ENCODE measurements at regions not wholly inside any gene's neighbourhood (a gene's known extent, or its start where the extent isn't known, plus 50 kb on each side); places are given as distances from the start of the nearest gene placed in this dataset.
"Not testable (repeated sequence)": the region's sequence is repeated elsewhere in the genome, so short reads cannot be mapped to it uniquely, and the experiment has no call there.

DNA sequence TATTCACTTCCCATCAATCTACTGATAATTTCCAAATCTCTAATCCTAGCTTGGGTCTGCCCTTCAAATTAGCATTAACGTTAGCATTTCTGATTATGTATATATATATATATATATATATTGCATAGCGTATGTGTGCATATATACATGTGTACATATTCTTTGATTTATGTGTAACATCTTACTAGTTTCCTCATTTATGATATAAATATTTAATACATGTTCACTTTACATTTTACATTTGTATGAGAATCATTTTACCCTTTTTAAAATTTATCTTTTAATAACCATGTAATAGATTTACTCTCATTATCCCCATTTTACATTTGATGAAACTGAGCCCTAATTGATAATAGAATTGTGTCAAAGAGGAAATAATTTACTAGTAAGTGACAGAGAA lies 164.7 kb downstream of the ZNF648 start:
- no peaks in the 10 kb centered on the region for H3K36me3 Mint-ChIP-seq (ENCODE audit: insufficient read depth)

GRCh38 chr1:181894439-181894859 lies 167.1 kb downstream of the ZNF648 start:
- DNase-seq (ENCODE audit: low spot score in 2 of 2) (no peak), ATAC-seq (replicated peaks; ENCODE audit: extremely low read depth, poor library complexity, severe bottlenecking) (no peak)
- H3K4me1 Mint-ChIP-seq = no peaks in the 10 kb centered on the region
- H3K9me3 Mint-ChIP-seq = no peaks in the 10 kb centered on the region
- no peak overlapping the region for H3K4me3 Mint-ChIP-seq
- H3K36me3 Mint-ChIP-seq (ENCODE audit: insufficient read depth) = no peaks in the 10 kb centered on the region
- no peak overlapping the region for H3K27ac Mint-ChIP-seq (ENCODE audit: low read depth)
- peaks cover 9% of the 10 kb centered on the region for H3K27me3 Mint-ChIP-seq

More for the DNA sequence above, 164.7 kb downstream of the ZNF648 start:
- Mint-ChIP-seq H3K27me3 (peaks cover 9% of the 10 kb centered on the region), H3K4me3 (no peak overlapping the region), H3K4me1 (no peaks in the 10 kb centered on the region), H3K9me3 (no peaks in the 10 kb centered on the region), H3K27ac (ENCODE audit: low read depth) (no peak overlapping the region)
- no peak for DNase-seq (ENCODE audit: low spot score in 2 of 2)
- ATAC-seq (replicated peaks; ENCODE audit: extremely low read depth, poor library complexity, severe bottlenecking) = no peak

GRCh38 chr1:181893937-181894336 lies 167.6 kb downstream of the ZNF648 start:
- no peak for DNase-seq (ENCODE audit: low spot score in 2 of 2)
- Mint-ChIP-seq H3K36me3 (ENCODE audit: insufficient read depth) (no peaks in the 10 kb centered on the region), H3K27ac (ENCODE audit: low read depth) (no peak overlapping the region), H3K9me3 (no peaks in the 10 kb centered on the region), H3K4me3 (no peak overlapping the region), H3K27me3 (peaks cover 9% of the 10 kb centered on the region), H3K4me1 (no peaks in the 10 kb centered on the region)
- no peak for ATAC-seq (replicated peaks; ENCODE audit: extremely low read depth, poor library complexity, severe bottlenecking)

DNA sequence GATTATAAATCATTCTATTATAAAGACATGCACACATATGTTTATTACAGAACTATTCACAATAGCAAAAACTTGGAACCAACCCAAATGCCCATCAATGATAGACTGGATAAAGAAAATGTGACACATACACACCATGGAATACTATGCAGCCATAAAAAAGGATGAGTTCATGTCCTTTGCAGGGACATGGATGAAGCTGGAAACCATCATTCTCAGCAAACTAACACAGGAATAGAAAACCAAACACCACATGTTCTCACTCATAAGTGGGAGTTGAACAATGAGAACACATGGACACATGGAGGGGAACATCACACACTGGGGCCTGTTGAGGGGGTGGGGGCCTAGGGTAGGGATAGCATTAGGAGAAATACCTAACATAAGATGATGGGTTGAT lies 168.4 kb downstream of the ZNF648 start:
- H3K27me3 Mint-ChIP-seq; H3K4me3 Mint-ChIP-seq; ATAC-seq (replicated peaks; ENCODE audit: extremely low read depth, poor library complexity, severe bottlenecking); H3K4me1 Mint-ChIP-seq; H3K9me3 Mint-ChIP-seq; H3K27ac Mint-ChIP-seq (ENCODE audit: low read depth); H3K36me3 Mint-ChIP-seq (ENCODE audit: insufficient read depth); DNase-seq (ENCODE audit: low spot score in 2 of 2): not testable (repeated sequence)

GRCh38 chr1:181872562-181872961 lies 188.9 kb downstream of the ZNF648 start:
- Mint-ChIP-seq H3K9me3 (peaks cover 18% of the 10 kb centered on the region), H3K27ac (ENCODE audit: low read depth) (no peak overlapping the region), H3K4me3 (no peak overlapping the region), H3K4me1 (no peaks in the 10 kb centered on the region), H3K27me3 (peaks cover 69% of the 10 kb centered on the region), H3K36me3 (ENCODE audit: insufficient read depth) (no peaks in the 10 kb centered on the region)
- ATAC-seq (replicated peaks; ENCODE audit: extremely low read depth, poor library complexity, severe bottlenecking) (no peak), DNase-seq (ENCODE audit: low spot score in 2 of 2) (no peak)

GRCh38 chr1:181863736-181864135 lies 197.8 kb downstream of the ZNF648 start:
- no peak for ATAC-seq (replicated peaks; ENCODE audit: extremely low read depth, poor library complexity, severe bottlenecking)
- no peak overlapping the region for H3K27ac Mint-ChIP-seq (ENCODE audit: low read depth)
- no peak overlapping the region for H3K4me3 Mint-ChIP-seq
- H3K27me3 Mint-ChIP-seq = peaks cover 15% of the 10 kb centered on the region
- no peaks in the 10 kb centered on the region for H3K4me1 Mint-ChIP-seq
- peaks cover 6% of the 10 kb centered on the region for H3K9me3 Mint-ChIP-seq
- no peak for DNase-seq (ENCODE audit: low spot score in 2 of 2)
- no peaks in the 10 kb centered on the region for H3K36me3 Mint-ChIP-seq (ENCODE audit: insufficient read depth)

DNA sequence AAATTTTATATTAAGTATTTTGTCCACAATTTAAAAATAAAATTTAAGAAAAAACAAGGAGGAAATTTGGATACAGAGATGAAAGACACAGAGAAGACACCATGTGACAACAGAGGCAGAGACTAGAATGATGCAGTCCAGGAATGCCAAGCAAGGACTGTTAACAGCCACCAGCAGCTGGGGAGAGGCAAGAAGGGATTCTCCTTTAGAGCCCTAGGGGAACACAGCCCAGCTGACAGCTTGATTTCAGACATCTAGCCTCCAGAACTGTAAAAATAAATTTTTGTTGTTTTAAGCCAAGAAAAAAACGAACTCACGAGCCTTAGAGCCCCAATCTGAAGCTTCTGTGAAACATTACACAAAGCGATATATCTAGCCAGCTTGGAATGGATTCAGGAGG lies 198.5 kb downstream of the ZNF648 start:
- ATAC-seq (replicated peaks; ENCODE audit: extremely low read depth, poor library complexity, severe bottlenecking) (no peak), DNase-seq (ENCODE audit: low spot score in 2 of 2) (no peak)
- no peaks in the 10 kb centered on the region for H3K36me3 Mint-ChIP-seq (ENCODE audit: insufficient read depth)
- H3K27ac Mint-ChIP-seq (ENCODE audit: low read depth) = no peak overlapping the region
- H3K27me3 Mint-ChIP-seq = peaks cover 15% of the 10 kb centered on the region
- H3K4me1 Mint-ChIP-seq = no peaks in the 10 kb centered on the region
- H3K9me3 Mint-ChIP-seq = peaks cover 6% of the 10 kb centered on the region
- H3K4me3 Mint-ChIP-seq = no peak overlapping the region

DNA sequence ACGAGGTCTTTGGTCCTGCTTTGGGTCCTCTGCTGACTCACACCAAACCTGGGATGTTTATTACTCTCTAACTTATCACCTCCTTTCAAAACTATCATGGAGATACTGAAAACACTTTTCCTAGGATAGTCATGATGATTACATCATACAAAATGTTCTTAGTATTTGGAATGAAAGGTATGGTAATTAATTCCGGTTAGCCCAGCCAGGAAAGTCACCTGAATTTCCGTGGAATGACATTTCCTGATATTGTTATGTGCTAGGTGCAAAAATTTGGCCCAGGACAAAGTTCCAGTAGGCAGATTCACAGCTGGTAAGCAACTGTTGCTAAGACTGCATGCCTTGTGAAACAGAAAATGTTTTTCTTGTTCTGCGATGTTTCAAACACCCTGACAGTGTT lies 203.4 kb downstream of the ZNF648 start:
- no peak for DNase-seq (ENCODE audit: low spot score in 2 of 2)
- Mint-ChIP-seq H3K9me3 (peaks cover 6% of the 10 kb centered on the region), H3K4me3 (no peak overlapping the region), H3K4me1 (no peaks in the 10 kb centered on the region), H3K27ac (ENCODE audit: low read depth) (no peak overlapping the region), H3K27me3 (peaks cover 11% of the 10 kb centered on the region), H3K36me3 (ENCODE audit: insufficient read depth) (no peaks in the 10 kb centered on the region)
- no peak for ATAC-seq (replicated peaks; ENCODE audit: extremely low read depth, poor library complexity, severe bottlenecking)

All from central memory CD8-positive, alpha-beta T cell (primary cell).